PFSK-1 (cell line): ENCODE measurements at regions not wholly inside any gene's neighbourhood (a gene's known extent, or its start where the extent isn't known, plus 50 kb on each side); places are given as distances from the start of the nearest gene placed in this dataset.

Experiments used
- POLR2AphosphoS5 ChIP-seq: IDR thresholded peaks from 2 replicates; pipeline ENCODE4 v1.6.1; 2012; ENCODE audit warnings: low read depth, mild to moderate bottlenecking, control low read depth, low read length, moderate library complexity
- REST ChIP-seq, 2 experiments: IDR thresholded peaks; 2 replicates each; pipeline versions ENCODE4 v1.6.1 to v1.8.0; 2011 to 2012; ENCODE audit warnings: low read depth in 2 of 2, low read length in 2 of 2, control low read depth in 1 of 2, inconsistent platforms in 1 of 2, mild to moderate bottlenecking in 1 of 2, moderate library complexity in 1 of 2; ENCODE audit not compliant: insufficient read depth in 1 of 2
- SIN3A ChIP-seq: IDR thresholded peaks from 2 replicates; pipeline ENCODE4 v1.6.1; 2012; ENCODE audit warnings: mild to moderate bottlenecking, low read length, moderate library complexity, borderline replicate concordance; ENCODE audit not compliant: insufficient read depth
- TAF1 ChIP-seq: IDR thresholded peaks from 2 replicates; pipeline ENCODE4 v1.6.1; 2012; ENCODE audit warnings: low read length, control low read depth, borderline replicate concordance; ENCODE audit not compliant: insufficient read depth

- TF ChIP-seq REST (IDR thresholded peaks at IDR 0.05; ENCODE audit: insufficient read depth in 1 of 2, low read depth in 2 of 2, low read length in 2 of 2) (no peak), SIN3A (no peak), TAF1 (no peak), POLR2AphosphoS5 (no peak)
Observed at GRCh38 chr2:64913357-64913869, 75.8 kb upstream of the SLC1A4 start.
